ENCODE measurements at regions not wholly inside any gene's neighbourhood (a gene's known extent, or its start where the extent isn't known, plus 50 kb on each side); places are given as distances from the start of the nearest gene placed in this dataset.

- DNase-seq (ENCODE audit: low spot score in 2 of 2), result no peak
- intact Hi-C loops (cut with DNase I; ENCODE audit: low total_unique reads), result no loop called here
These were observed 376.2 kb downstream of the BTBD3 start for GRCh38 chr20:12293900-12294299.

GRCh38 chr20:12294678-12295077 is 377.0 kb downstream of the BTBD3 start:
- DNase-seq (ENCODE audit: low spot score in 2 of 2), result no peak
- intact Hi-C loops (cut with DNase I; ENCODE audit: low total_unique reads), result no loop called here
- no peak overlapping the region for H3K27ac ChIP-seq
- peaks cover 0 to 14% of the 10 kb centered on the region in 2 donors for H3K9me3 ChIP-seq
- H3K4me1 ChIP-seq, result no peaks in the 10 kb centered on the region
- no peaks in the 10 kb centered on the region for H3K36me3 ChIP-seq
- no peaks in the 10 kb centered on the region for H3K27me3 ChIP-seq
- TF ChIP-seq CTCF (IDR thresholded peaks at IDR 0.05) (no peak), POLR2A (IDR thresholded peaks at IDR 0.05) (no peak), POLR2AphosphoS5 (IDR thresholded peaks at IDR 0.05) (no peak)
- H3K4me3 ChIP-seq, result no peak overlapping the region

More at GRCh38 chr20:12293900-12294299, 376.2 kb downstream of the BTBD3 start:
- H3K4me3 ChIP-seq, result no peak overlapping the region
- TF ChIP-seq POLR2AphosphoS5 (IDR thresholded peaks at IDR 0.05) (no peak), POLR2A (IDR thresholded peaks at IDR 0.05) (no peak), CTCF (IDR thresholded peaks at IDR 0.05) (no peak)
- no peaks in the 10 kb centered on the region for H3K27me3 ChIP-seq
- H3K9me3 ChIP-seq, result peaks cover 0 to 14% of the 10 kb centered on the region in 2 donors
- no peak overlapping the region for H3K27ac ChIP-seq
- H3K36me3 ChIP-seq, result no peaks in the 10 kb centered on the region
- H3K4me1 ChIP-seq, result no peaks in the 10 kb centered on the region

DNA sequence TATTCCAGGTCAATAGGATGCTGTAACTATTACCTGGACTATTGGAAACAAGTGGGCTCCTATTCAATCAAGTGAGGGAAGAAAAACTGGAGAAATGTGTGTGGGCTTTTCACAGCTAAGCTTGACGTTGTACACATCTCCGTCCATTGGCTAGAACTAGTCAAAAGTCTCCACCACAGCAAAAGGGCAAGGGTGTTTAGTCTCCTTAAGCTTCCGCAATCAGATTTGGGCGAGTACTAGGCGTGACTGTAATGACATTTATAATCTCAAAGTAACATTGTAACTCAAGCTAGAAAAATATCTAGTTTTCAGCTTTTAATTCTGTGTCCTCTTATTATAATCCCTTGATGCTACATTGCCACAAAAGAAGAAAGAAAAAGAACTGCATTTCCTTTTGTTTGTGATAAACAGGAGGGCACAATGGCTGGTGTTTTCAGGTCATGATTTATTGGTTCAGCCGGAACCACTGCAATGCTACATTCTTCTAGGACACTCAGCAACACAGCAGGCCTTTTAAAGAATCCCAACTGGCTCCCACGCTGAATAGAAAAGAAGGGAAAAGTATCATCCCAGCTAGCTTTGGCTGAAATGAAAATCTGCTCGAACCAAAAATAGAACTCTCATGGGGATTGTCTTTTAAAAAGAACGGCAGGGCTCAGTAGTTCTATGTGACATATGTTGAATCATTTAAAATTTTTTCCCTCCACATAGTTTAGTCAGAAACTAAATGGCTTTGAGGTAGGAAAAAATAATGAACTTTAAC is 387.7 kb downstream of the BTBD3 start:
- TF ChIP-seq POLR2AphosphoS5 (IDR thresholded peaks at IDR 0.05), result no peak
- TF ChIP-seq POLR2A (IDR thresholded peaks at IDR 0.05), result no peak
- TF ChIP-seq CTCF (IDR thresholded peaks at IDR 0.05), result no peak
- H3K36me3 ChIP-seq, result no peaks in the 10 kb centered on the region
- H3K27me3 ChIP-seq, result no peaks in the 10 kb centered on the region
- H3K9me3 ChIP-seq, result no peaks in the 10 kb centered on the region
- no peaks in the 10 kb centered on the region for H3K4me1 ChIP-seq
- intact Hi-C loops (cut with DNase I; ENCODE audit: low total_unique reads), result no loop called here
- no peak for DNase-seq (ENCODE audit: low spot score in 2 of 2)
- H3K27ac ChIP-seq, result no peak overlapping the region
- no peak overlapping the region for H3K4me3 ChIP-seq

DNA sequence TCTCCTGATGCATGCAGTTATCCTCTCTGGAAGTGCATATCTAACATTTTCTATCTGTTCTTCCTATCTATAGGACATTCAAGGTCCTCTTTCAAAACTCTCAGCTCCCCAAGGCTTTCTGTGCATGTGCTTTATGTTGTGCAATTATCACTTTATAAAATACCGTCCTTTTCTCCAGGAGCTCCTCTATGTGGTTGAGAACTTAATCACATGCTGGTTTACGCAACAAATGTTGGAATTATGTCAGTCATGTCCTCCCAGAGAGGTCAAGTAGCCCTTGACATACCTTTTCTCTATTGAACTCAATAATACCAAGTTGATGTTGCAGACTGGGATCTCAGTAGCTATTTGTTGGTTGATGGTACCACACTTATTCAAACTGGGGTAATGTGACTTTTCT is 388.4 kb downstream of the BTBD3 start:
- Histone ChIP-seq H3K9me3 (no peaks in the 10 kb centered on the region), H3K27ac (no peak overlapping the region), H3K4me3 (no peak overlapping the region), H3K36me3 (no peaks in the 10 kb centered on the region), H3K27me3 (no peaks in the 10 kb centered on the region), H3K4me1 (no peaks in the 10 kb centered on the region)
- no peak for DNase-seq (ENCODE audit: low spot score in 2 of 2)
- TF ChIP-seq POLR2A (IDR thresholded peaks at IDR 0.05) (no peak), POLR2AphosphoS5 (IDR thresholded peaks at IDR 0.05) (no peak), CTCF (IDR thresholded peaks at IDR 0.05) (no peak)
- intact Hi-C loops (cut with DNase I; ENCODE audit: low total_unique reads), result no loop called here

GRCh38 chr20:12311094-12311865 is 393.6 kb downstream of the BTBD3 start:
- Histone ChIP-seq H3K27ac (no peak overlapping the region), H3K36me3 (no peaks in the 10 kb centered on the region), H3K9me3 (no peaks in the 10 kb centered on the region), H3K4me1 (no peaks in the 10 kb centered on the region), H3K4me3 (no peak overlapping the region), H3K27me3 (no peaks in the 10 kb centered on the region)
- no peak for DNase-seq (ENCODE audit: low spot score in 2 of 2)
- intact Hi-C loops (cut with DNase I; ENCODE audit: low total_unique reads), result no loop called here
- TF ChIP-seq POLR2AphosphoS5 (IDR thresholded peaks at IDR 0.05) (no peak), CTCF (IDR thresholded peaks at IDR 0.05) (no peak), POLR2A (IDR thresholded peaks at IDR 0.05) (no peak)
